CD4-positive, alpha-beta T cell treated with Interleukin-2 at 100 ng/mL for 4 hours (primary cell): ENCODE measurements at regions not wholly inside any gene's neighbourhood (a gene's known extent, or its start where the extent isn't known, plus 50 kb on each side); places are given as distances from the start of the nearest gene placed in this dataset.

Source experiments
- DNase-seq: peaks from one replicate; pipeline ENCODE4 v3.0.0-alpha.2; 2020; ENCODE audit warnings: low spot score

DNA sequence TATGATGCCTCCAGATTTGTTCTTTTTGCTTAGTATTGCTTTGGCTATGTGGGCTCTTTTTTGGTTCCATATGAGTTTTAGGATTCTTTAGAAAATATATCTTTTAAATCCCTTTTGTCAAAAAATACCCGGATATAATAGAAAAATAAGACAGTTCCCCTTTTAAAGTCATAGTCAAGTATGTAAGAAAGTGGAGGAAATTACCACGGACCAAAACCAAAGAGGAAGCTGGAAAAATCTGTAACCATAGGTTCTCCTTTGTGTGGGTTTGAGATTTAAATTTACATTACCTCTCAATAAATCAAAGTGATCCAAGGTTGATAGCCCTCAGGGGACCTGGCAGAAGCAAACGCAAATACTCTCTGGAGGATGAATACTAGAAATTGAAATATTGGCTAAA is 58.3 kb upstream of the PACRGL start:
- no peak for DNase-seq

- no peak for DNase-seq
Measured at GRCh38 chr4:20643631-20644030, 56.6 kb upstream of the PACRGL start.

DNA sequence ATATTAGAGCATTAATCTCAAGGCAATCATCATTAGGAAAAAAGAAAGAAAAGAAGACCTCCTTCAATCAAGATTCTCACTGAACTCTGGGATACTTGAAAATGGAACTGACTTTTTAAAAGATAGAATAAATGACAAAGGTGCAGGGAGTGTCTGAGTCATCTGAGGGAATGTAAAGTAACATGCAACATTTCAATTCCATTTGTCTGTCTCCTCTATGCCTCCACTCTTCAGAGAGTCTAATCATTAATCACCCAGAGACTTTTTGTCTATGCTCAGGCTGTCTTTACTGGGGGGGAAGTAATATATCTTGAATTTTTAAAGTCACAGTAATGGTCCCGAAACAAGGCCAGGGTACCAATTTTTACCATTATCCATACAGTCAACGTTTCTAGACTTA is 55.0 kb upstream of the PACRGL start:
- no peak for DNase-seq

DNA sequence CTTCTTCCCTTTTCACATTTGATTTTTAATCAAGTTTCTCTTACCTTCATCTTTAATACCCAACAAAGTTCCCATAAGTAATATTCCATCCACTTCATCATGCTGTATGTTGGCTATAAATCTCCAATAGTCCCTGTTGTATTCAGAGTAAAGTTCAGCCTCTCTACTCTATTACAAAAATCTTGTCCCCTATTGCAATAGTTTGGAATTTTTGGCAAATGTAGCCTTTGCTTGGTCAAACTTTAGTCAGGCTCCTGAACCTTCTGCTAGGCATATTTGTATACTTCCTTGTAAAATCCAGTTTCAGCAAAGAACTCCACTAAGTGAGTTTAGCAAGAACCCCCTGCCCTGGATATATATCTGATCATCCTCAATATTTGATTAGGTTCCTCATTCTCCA is 54.0 kb upstream of the PACRGL start:
- DNase-seq = no peak
